ENCODE measurements at regions not wholly inside any gene's neighbourhood (a gene's known extent, or its start where the extent isn't known, plus 50 kb on each side); places are given as distances from the start of the nearest gene placed in this dataset.

DNA sequence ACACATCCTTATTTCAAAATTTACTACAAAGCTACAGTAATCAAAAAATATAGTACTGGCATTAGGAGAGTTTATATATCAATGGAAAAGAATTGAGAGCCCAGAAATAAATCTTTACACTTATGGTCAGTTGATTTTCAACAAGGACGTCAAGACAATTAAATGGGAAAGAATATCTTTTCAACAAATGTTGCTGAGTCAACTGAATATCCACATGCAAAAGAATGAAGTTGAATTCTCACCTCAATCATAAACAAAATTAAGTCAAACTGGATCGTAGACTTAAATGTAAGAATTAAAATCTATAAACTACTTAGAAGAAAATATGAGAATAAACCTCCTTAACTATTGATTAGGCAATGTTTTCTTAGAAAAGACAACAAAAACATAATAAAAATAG is 61.5 kb upstream of the PRR16 start:
- H2AFZ ChIP-seq: no peak overlapping the region
- no peak overlapping the region for H3K4me2 ChIP-seq (ENCODE audit: low read length)
- no peaks in the 10 kb centered on the region for H3K4me1 ChIP-seq
- H3K4me3 ChIP-seq (ENCODE audit: low read depth, low read length): no peak overlapping the region
- no peaks in the 10 kb centered on the region for H3K27me3 ChIP-seq (ENCODE audit: control insufficient read depth, insufficient read depth, low read length)
- H3K27ac ChIP-seq: no peak overlapping the region
- H3K79me2 ChIP-seq: no peaks in the 10 kb centered on the region
- H3K36me3 ChIP-seq (ENCODE audit: control insufficient read depth, insufficient read depth, low read length): no peaks in the 10 kb centered on the region
- no peak overlapping the region for H3K9ac ChIP-seq
- TF ChIP-seq CTCF (IDR thresholded peaks at IDR 0.05): no peak
- H3K9me3 ChIP-seq (ENCODE audit: control insufficient read depth, low read length): no peaks in the 10 kb centered on the region

- no peak overlapping the region for H3K27ac ChIP-seq
- TF ChIP-seq CTCF (IDR thresholded peaks at IDR 0.05): no peak
- H3K27me3 ChIP-seq (ENCODE audit: control insufficient read depth, insufficient read depth, low read length): no peaks in the 10 kb centered on the region
Observed at GRCh38 chr5:120405286-120405864, 58.7 kb upstream of the PRR16 start.

GRCh38 chr5:120405923-120406322 is 58.2 kb upstream of the PRR16 start:
- TF ChIP-seq CTCF (IDR thresholded peaks at IDR 0.05): no peak

More at GRCh38 chr5:120405286-120405864, 58.7 kb upstream of the PRR16 start:
- no peaks in the 10 kb centered on the region for H3K79me2 ChIP-seq
- no peak overlapping the region for H3K9ac ChIP-seq
- no peaks in the 10 kb centered on the region for H3K9me3 ChIP-seq (ENCODE audit: control insufficient read depth, low read length)
- no peak overlapping the region for H3K4me3 ChIP-seq (ENCODE audit: low read depth, low read length)
- no peak overlapping the region for H3K4me2 ChIP-seq (ENCODE audit: low read length)
- no peak overlapping the region for H2AFZ ChIP-seq
- H3K36me3 ChIP-seq (ENCODE audit: control insufficient read depth, insufficient read depth, low read length): no peaks in the 10 kb centered on the region
- no peaks in the 10 kb centered on the region for H3K4me1 ChIP-seq

GRCh38 chr5:120413686-120414085 is 50.4 kb upstream of the PRR16 start:
- Histone ChIP-seq H3K79me2 (no peaks in the 10 kb centered on the region), H3K36me3 (ENCODE audit: control insufficient read depth, insufficient read depth, low read length) (no peaks in the 10 kb centered on the region), H3K9ac (no peak overlapping the region), H3K4me1 (no peaks in the 10 kb centered on the region), H3K4me3 (ENCODE audit: low read depth, low read length) (no peak overlapping the region), H3K9me3 (ENCODE audit: control insufficient read depth, low read length) (no peaks in the 10 kb centered on the region), H3K27ac (no peak overlapping the region), H3K4me2 (ENCODE audit: low read length) (no peak overlapping the region), H2AFZ (no peak overlapping the region), H3K27me3 (ENCODE audit: control insufficient read depth, insufficient read depth, low read length) (no peaks in the 10 kb centered on the region)
- TF ChIP-seq CTCF (IDR thresholded peaks at IDR 0.05): no peak

More at GRCh38 chr5:120405923-120406322, 58.2 kb upstream of the PRR16 start:
- Histone ChIP-seq H3K36me3 (ENCODE audit: control insufficient read depth, insufficient read depth, low read length) (no peaks in the 10 kb centered on the region), H3K79me2 (no peaks in the 10 kb centered on the region), H3K4me3 (ENCODE audit: low read depth, low read length) (no peak overlapping the region), H3K4me1 (no peaks in the 10 kb centered on the region), H3K9ac (no peak overlapping the region), H2AFZ (no peak overlapping the region), H3K27me3 (ENCODE audit: control insufficient read depth, insufficient read depth, low read length) (no peaks in the 10 kb centered on the region), H3K27ac (no peak overlapping the region), H3K9me3 (ENCODE audit: control insufficient read depth, low read length) (no peaks in the 10 kb centered on the region), H3K4me2 (ENCODE audit: low read length) (no peak overlapping the region)
